ENCODE measurements at regions not wholly inside any gene's neighbourhood (a gene's known extent, or its start where the extent isn't known, plus 50 kb on each side); places are given as distances from the start of the nearest gene placed in this dataset.

DNA sequence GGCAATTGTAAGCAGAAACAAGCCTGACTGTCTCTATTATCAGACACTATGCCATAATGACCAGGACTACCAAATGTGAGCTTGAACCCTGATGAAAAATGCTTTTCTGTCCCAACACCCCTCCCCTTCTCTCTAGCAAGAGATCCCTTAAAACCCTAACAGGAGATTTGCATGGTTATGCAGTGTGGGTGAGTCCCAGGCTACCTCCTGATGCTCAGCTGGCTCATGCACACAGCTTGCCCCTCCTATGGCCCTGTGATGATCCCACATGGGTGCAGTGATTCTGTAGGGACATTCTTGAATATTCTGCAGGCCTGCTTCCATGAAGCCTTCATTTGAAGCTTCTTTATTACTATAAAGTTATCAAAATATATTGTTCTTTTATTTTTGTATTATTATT, 357.4 kb downstream of the AKAIN1 start:
- Histone ChIP-seq H3K14ac (ENCODE audit: low read length in 2 of 2) (no peak overlapping the region), H3K79me1 (replicated peaks; ENCODE audit: low read length, poor library complexity, severe bottlenecking) (no peaks in the 10 kb centered on the region), H3K4me2 (ENCODE audit: low read length, poor library complexity, severe bottlenecking) (no peak overlapping the region), H3K27me3 (ENCODE audit: control insufficient read depth in 1 of 2, insufficient read depth in 1 of 2, low read length in 2 of 2) (no peaks in the 10 kb centered on the region), H2BK12ac (ENCODE audit: low read length in 2 of 2) (no peak overlapping the region), H4K8ac (ENCODE audit: low read length) (no peak overlapping the region), H3K23ac (ENCODE audit: low read length in 2 of 2) (no peak overlapping the region), H3K9me3 (ENCODE audit: control insufficient read depth, low read length) (no peaks in the 10 kb centered on the region), H2BK15ac (ENCODE audit: low read depth, poor library complexity, severe bottlenecking) (no peak overlapping the region), H2AFZ (ENCODE audit: low read depth, low read length) (no peak overlapping the region), H3K4me3 (ENCODE audit: insufficient read depth in 1 of 2, low read depth in 1 of 2, low read length in 2 of 2) (no peak overlapping the region), H3K27ac (ENCODE audit: low read length, poor library complexity, severe bottlenecking) (no peak overlapping the region), H2BK120ac (ENCODE audit: low read depth, low read length) (no peak overlapping the region), H4K91ac (ENCODE audit: low read length) (no peak overlapping the region), H2AK5ac (ENCODE audit: low read length, severe bottlenecking) (no peak overlapping the region), H3K36me3 (ENCODE audit: control insufficient read depth in 1 of 2, insufficient read depth in 2 of 2, low read depth in 1 of 2, low read length in 2 of 2) (no peaks in the 10 kb centered on the region), H3K9ac (ENCODE audit: low read length) (no peak overlapping the region), H3K4ac (ENCODE audit: low read depth in 1 of 2, low read length in 2 of 2) (no peak overlapping the region), H2BK5ac (ENCODE audit: low read depth, low read length, poor library complexity, severe bottlenecking) (no peak overlapping the region), H3K18ac (ENCODE audit: low read depth in 1 of 2, low read length in 2 of 2) (no peak overlapping the region), H3K4me1 (ENCODE audit: control insufficient read depth, insufficient read depth, low read depth, low read length) (no peaks in the 10 kb centered on the region)
- DNase-seq: no peak

DNA sequence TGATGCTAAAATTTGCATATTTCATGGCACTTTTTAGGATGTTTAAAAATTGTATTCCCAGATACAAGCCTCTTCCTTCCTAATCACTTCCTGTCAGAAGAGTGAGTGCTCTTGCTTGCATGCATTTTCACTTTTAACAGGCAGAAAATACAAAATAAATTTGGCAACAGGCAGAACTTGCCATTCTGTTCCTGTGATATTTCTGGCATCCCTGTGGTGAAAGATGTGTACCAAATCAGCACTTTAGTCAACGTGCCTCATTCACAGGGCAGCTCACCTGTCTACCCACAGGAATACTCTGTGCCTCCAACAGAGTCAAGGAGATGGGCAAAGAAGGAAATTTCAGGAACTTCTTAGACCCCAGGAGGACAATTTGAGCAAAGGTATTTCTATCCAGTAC, 360.9 kb downstream of the AKAIN1 start:
- Histone ChIP-seq H3K18ac (ENCODE audit: low read depth in 1 of 2, low read length in 2 of 2) (no peak overlapping the region), H3K27me3 (ENCODE audit: control insufficient read depth in 1 of 2, insufficient read depth in 1 of 2, low read length in 2 of 2) (no peaks in the 10 kb centered on the region), H3K4me2 (ENCODE audit: low read length, poor library complexity, severe bottlenecking) (no peak overlapping the region), H4K91ac (ENCODE audit: low read length) (no peak overlapping the region), H3K79me1 (replicated peaks; ENCODE audit: low read length, poor library complexity, severe bottlenecking) (no peaks in the 10 kb centered on the region), H3K4me3 (ENCODE audit: insufficient read depth in 1 of 2, low read depth in 1 of 2, low read length in 2 of 2) (no peak overlapping the region), H2AFZ (ENCODE audit: low read depth, low read length) (no peak overlapping the region), H2AK5ac (ENCODE audit: low read length, severe bottlenecking) (no peak overlapping the region), H3K23ac (ENCODE audit: low read length in 2 of 2) (no peak overlapping the region), H3K4me1 (ENCODE audit: control insufficient read depth, insufficient read depth, low read depth, low read length) (no peaks in the 10 kb centered on the region), H4K8ac (ENCODE audit: low read length) (no peak overlapping the region), H3K27ac (ENCODE audit: low read length, poor library complexity, severe bottlenecking) (no peak overlapping the region), H2BK120ac (ENCODE audit: low read depth, low read length) (no peak overlapping the region), H2BK12ac (ENCODE audit: low read length in 2 of 2) (no peak overlapping the region), H2BK5ac (ENCODE audit: low read depth, low read length, poor library complexity, severe bottlenecking) (no peak overlapping the region), H3K4ac (ENCODE audit: low read depth in 1 of 2, low read length in 2 of 2) (no peak overlapping the region), H3K14ac (ENCODE audit: low read length in 2 of 2) (no peak overlapping the region), H2BK15ac (ENCODE audit: low read depth, poor library complexity, severe bottlenecking) (no peak overlapping the region), H3K9ac (ENCODE audit: low read length) (no peak overlapping the region), H3K36me3 (ENCODE audit: control insufficient read depth in 1 of 2, insufficient read depth in 2 of 2, low read depth in 1 of 2, low read length in 2 of 2) (no peaks in the 10 kb centered on the region), H3K9me3 (ENCODE audit: control insufficient read depth, low read length) (peaks cover 3% of the 10 kb centered on the region)
- DNase-seq: no peak
- WGBS: 50% methylated on average over 1 of the region's 1 CpG

DNA sequence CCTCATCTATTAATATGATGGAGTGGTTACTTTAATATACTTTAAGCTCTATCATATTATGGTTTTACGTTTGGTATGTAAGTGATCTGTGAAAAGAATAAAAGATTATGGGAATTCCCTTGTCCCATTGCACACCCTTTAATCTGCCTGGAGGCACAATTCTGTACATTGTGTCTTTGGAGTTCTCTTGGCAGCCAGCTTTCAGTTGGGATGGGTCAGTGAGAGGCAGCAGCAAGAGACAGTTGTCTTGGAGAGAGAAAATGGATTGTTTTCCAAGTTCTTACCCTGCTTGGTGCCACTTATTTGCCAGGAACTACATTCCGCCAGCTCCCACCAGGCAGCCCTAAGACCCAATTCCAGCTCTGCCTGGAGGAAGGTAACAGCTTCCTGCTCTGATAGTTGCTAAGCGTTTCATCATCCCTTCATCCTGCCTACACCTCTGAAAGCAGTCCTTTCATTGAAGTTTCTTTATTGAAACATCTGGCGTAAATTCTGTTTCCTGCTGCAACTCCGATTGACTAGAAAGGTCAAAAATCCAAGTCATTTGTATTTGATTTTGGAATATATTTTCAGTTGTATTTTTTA, 365.2 kb downstream of the AKAIN1 start:
- Histone ChIP-seq H3K14ac (ENCODE audit: low read length in 2 of 2) (no peak overlapping the region), H3K27ac (ENCODE audit: low read length, poor library complexity, severe bottlenecking) (no peak overlapping the region), H2AFZ (ENCODE audit: low read depth, low read length) (no peak overlapping the region), H3K79me1 (replicated peaks; ENCODE audit: low read length, poor library complexity, severe bottlenecking) (no peaks in the 10 kb centered on the region), H3K4ac (ENCODE audit: low read depth in 1 of 2, low read length in 2 of 2) (no peak overlapping the region), H4K91ac (ENCODE audit: low read length) (no peak overlapping the region), H3K9me3 (ENCODE audit: control insufficient read depth, low read length) (peaks cover 3% of the 10 kb centered on the region), H3K23ac (ENCODE audit: low read length in 2 of 2) (no peak overlapping the region), H3K27me3 (ENCODE audit: control insufficient read depth in 1 of 2, insufficient read depth in 1 of 2, low read length in 2 of 2) (no peaks in the 10 kb centered on the region), H4K8ac (ENCODE audit: low read length) (no peak overlapping the region), H3K18ac (ENCODE audit: low read depth in 1 of 2, low read length in 2 of 2) (no peak overlapping the region), H3K4me2 (ENCODE audit: low read length, poor library complexity, severe bottlenecking) (no peak overlapping the region), H2BK120ac (ENCODE audit: low read depth, low read length) (no peak overlapping the region), H2AK5ac (ENCODE audit: low read length, severe bottlenecking) (no peak overlapping the region), H2BK5ac (ENCODE audit: low read depth, low read length, poor library complexity, severe bottlenecking) (no peak overlapping the region), H3K4me1 (ENCODE audit: control insufficient read depth, insufficient read depth, low read depth, low read length) (no peaks in the 10 kb centered on the region), H3K36me3 (ENCODE audit: control insufficient read depth in 1 of 2, insufficient read depth in 2 of 2, low read depth in 1 of 2, low read length in 2 of 2) (no peaks in the 10 kb centered on the region), H2BK15ac (ENCODE audit: low read depth, poor library complexity, severe bottlenecking) (no peak overlapping the region), H3K4me3 (ENCODE audit: insufficient read depth in 1 of 2, low read depth in 1 of 2, low read length in 2 of 2) (no peak overlapping the region), H3K9ac (ENCODE audit: low read length) (no peak overlapping the region), H2BK12ac (ENCODE audit: low read length in 2 of 2) (no peak overlapping the region)
- DNase-seq: no peak
- WGBS: 77% methylated on average over 3 of the region's 5 CpGs

DNA sequence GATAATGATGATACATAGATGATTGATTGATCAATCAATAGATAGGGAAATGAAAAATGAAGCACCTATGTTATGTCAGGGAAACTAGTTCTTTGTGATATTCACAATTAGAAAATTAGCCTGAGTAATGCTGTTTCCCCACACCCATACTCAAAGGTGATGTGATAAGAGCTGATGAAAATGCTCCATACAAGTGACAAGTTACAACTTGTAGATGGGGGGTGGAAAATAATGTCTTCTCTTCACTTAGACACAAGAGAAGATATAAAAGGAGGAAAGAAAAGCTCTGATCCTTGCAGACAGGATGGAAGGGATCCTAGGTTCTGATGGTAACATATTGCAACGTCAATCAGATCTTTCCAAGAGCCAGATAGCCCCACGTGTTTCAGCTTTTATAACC, 365.9 kb downstream of the AKAIN1 start:
- no peak overlapping the region for H2BK15ac ChIP-seq (ENCODE audit: low read depth, poor library complexity, severe bottlenecking)
- no peaks in the 10 kb centered on the region for H3K4me1 ChIP-seq (ENCODE audit: control insufficient read depth, insufficient read depth, low read depth, low read length)
- no peak overlapping the region for H2BK12ac ChIP-seq (ENCODE audit: low read length in 2 of 2)
- H3K79me1 ChIP-seq (replicated peaks; ENCODE audit: low read length, poor library complexity, severe bottlenecking): no peaks in the 10 kb centered on the region
- no peak overlapping the region for H4K8ac ChIP-seq (ENCODE audit: low read length)
- H3K9me3 ChIP-seq (ENCODE audit: control insufficient read depth, low read length): peaks cover 3% of the 10 kb centered on the region
- no peak for DNase-seq
- 60% methylated on average over 1 of the region's 2 CpGs for WGBS
- no peak overlapping the region for H3K4ac ChIP-seq (ENCODE audit: low read depth in 1 of 2, low read length in 2 of 2)
- no peak overlapping the region for H2AFZ ChIP-seq (ENCODE audit: low read depth, low read length)
- H3K36me3 ChIP-seq (ENCODE audit: control insufficient read depth in 1 of 2, insufficient read depth in 2 of 2, low read depth in 1 of 2, low read length in 2 of 2): no peaks in the 10 kb centered on the region
- H3K23ac ChIP-seq (ENCODE audit: low read length in 2 of 2): no peak overlapping the region
- no peak overlapping the region for H2BK120ac ChIP-seq (ENCODE audit: low read depth, low read length)
- H3K27me3 ChIP-seq (ENCODE audit: control insufficient read depth in 1 of 2, insufficient read depth in 1 of 2, low read length in 2 of 2): no peaks in the 10 kb centered on the region
- no peak overlapping the region for H3K9ac ChIP-seq (ENCODE audit: low read length)
- no peak overlapping the region for H3K4me3 ChIP-seq (ENCODE audit: insufficient read depth in 1 of 2, low read depth in 1 of 2, low read length in 2 of 2)
- no peak overlapping the region for H3K4me2 ChIP-seq (ENCODE audit: low read length, poor library complexity, severe bottlenecking)
- no peak overlapping the region for H2BK5ac ChIP-seq (ENCODE audit: low read depth, low read length, poor library complexity, severe bottlenecking)
- no peak overlapping the region for H3K27ac ChIP-seq (ENCODE audit: low read length, poor library complexity, severe bottlenecking)
- no peak overlapping the region for H4K91ac ChIP-seq (ENCODE audit: low read length)
- no peak overlapping the region for H3K18ac ChIP-seq (ENCODE audit: low read depth in 1 of 2, low read length in 2 of 2)
- no peak overlapping the region for H2AK5ac ChIP-seq (ENCODE audit: low read length, severe bottlenecking)
- H3K14ac ChIP-seq (ENCODE audit: low read length in 2 of 2): no peak overlapping the region

Measured in mesenchymal stem cell (in vitro differentiated cells and primary cell).